NT2/D1 (cell line): ENCODE measurements at regions not wholly inside any gene's neighbourhood (a gene's known extent, or its start where the extent isn't known, plus 50 kb on each side); places are given as distances from the start of the nearest gene placed in this dataset.

Experiments
- SUZ12 ChIP-seq: IDR thresholded peaks from 2 replicates; pipeline ENCODE4 v1.6.1; 2011; ENCODE audit not compliant: insufficient read length, insufficient read depth; ENCODE audit errors: extremely low read depth
- YY1 ChIP-seq: IDR thresholded peaks from 2 replicates; pipeline ENCODE4 v1.6.1; 2011; ENCODE audit not compliant: insufficient read length, insufficient read depth
- ZNF274 ChIP-seq: IDR thresholded peaks from 2 replicates; pipeline ENCODE4 v1.6.1; 2011; ENCODE audit warnings: mild to moderate bottlenecking, low read depth, low read length

DNA sequence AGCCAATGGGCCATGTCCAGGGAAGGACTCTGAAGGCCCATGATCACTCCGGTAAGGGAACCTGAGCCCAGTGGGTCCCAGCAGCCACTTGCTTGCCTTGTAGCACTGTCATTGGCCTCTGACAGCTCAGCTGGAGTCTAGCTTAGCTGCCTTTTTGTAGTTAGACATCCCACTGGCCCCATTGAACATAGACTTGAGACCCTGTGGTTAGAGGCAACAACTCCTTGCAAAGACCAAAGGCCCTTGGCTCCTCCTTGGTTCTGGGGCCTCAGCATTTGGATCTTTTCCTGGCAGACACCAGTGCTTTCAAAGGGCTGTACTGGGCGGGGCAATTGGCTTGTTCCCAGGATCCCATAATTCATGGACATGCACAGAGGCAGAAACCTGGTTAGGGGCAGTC is 321.2 kb downstream of the CXCL12 start:
- TF ChIP-seq SUZ12 (no peak), ZNF274 (no peak), YY1 (no peak)
